ENCODE measurements at regions not wholly inside any gene's neighbourhood (a gene's known extent, or its start where the extent isn't known, plus 50 kb on each side); places are given as distances from the start of the nearest gene placed in this dataset.

GRCh38 chr10:47145290-47145934 is 154.6 kb upstream of the GDF10 start:
- H3K79me2 ChIP-seq (ENCODE audit: control insufficient read depth, insufficient read depth, low read length) = no peaks in the 10 kb centered on the region
- H3K36me3 ChIP-seq (ENCODE audit: control insufficient read depth in 2 of 2, extremely low read depth in 1 of 2, insufficient read depth in 2 of 2, low read length in 2 of 2) = no peaks in the 10 kb centered on the region
- FAIRE-seq (no peak), DNase-seq (ENCODE audit: low read depth, low spot score) (no peak)
- TF ChIP-seq EZH2 (IDR thresholded peaks at IDR 0.05; ENCODE audit: low read length) (no peak), CTCF (optimal IDR thresholded peaks at IDR 0.05 in 1 of 3, IDR thresholded peaks at IDR 0.05 in 1 of 3, conservative IDR thresholded peaks at IDR 0.05 in 1 of 3; ENCODE audit: extremely low read depth in 1 of 3, insufficient read depth in 2 of 3, low read length in 3 of 3) (no peak)
- H3K27ac ChIP-seq (ENCODE audit: control insufficient read depth, insufficient read depth, low read length) = no peak overlapping the region
- no peaks in the 10 kb centered on the region for H3K9me3 ChIP-seq (ENCODE audit: control insufficient read depth, low read depth, low read length)
- dilution Hi-C loops (cut with MboI; ENCODE audit: extremely low pct_ligation_motif_present, low sequenced_read_pairs) = no loop called here
- no peaks in the 10 kb centered on the region for H4K20me1 ChIP-seq (ENCODE audit: control insufficient read depth, extremely low read depth, insufficient read depth, low read length)
- no peak overlapping the region for H3K9ac ChIP-seq (ENCODE audit: control insufficient read depth, extremely low read depth, insufficient read depth, low read length)
- no peak overlapping the region for H2AFZ ChIP-seq (ENCODE audit: control insufficient read depth, low read length)
- H3K4me2 ChIP-seq (ENCODE audit: control insufficient read depth, extremely low read depth, insufficient read depth, low read depth, low read length) = no peak overlapping the region
- H3K4me3 ChIP-seq (ENCODE audit: control insufficient read depth in 2 of 3, extremely low read depth in 1 of 3, insufficient read depth in 2 of 3, low read depth in 1 of 3, low read length in 3 of 3) = no peak overlapping the region
- no peaks in the 10 kb centered on the region for H3K9me1 ChIP-seq (ENCODE audit: control insufficient read depth, extremely low read depth, insufficient read depth, low read length)
- no peaks in the 10 kb centered on the region for H3K27me3 ChIP-seq (ENCODE audit: control insufficient read depth, extremely low read depth, insufficient read depth, low read length)
- peaks cover 13% of the 10 kb centered on the region for H3K4me1 ChIP-seq (ENCODE audit: control insufficient read depth, extremely low read depth, insufficient read depth, low read length)

GRCh38 chr10:47146572-47146971 is 153.4 kb upstream of the GDF10 start:
- no peaks in the 10 kb centered on the region for H3K9me1 ChIP-seq (ENCODE audit: control insufficient read depth, extremely low read depth, insufficient read depth, low read length)
- H3K27me3 ChIP-seq (ENCODE audit: control insufficient read depth, extremely low read depth, insufficient read depth, low read length) = no peaks in the 10 kb centered on the region
- H3K4me2 ChIP-seq (ENCODE audit: control insufficient read depth, extremely low read depth, insufficient read depth, low read depth, low read length) = peak overlapping the region; percentile 20
- no peak overlapping the region for H3K4me3 ChIP-seq (ENCODE audit: control insufficient read depth in 2 of 3, extremely low read depth in 1 of 3, insufficient read depth in 2 of 3, low read depth in 1 of 3, low read length in 3 of 3)
- no peak overlapping the region for H3K27ac ChIP-seq (ENCODE audit: control insufficient read depth, insufficient read depth, low read length)
- TF ChIP-seq CTCF (optimal IDR thresholded peaks at IDR 0.05 in 1 of 3, IDR thresholded peaks at IDR 0.05 in 1 of 3, conservative IDR thresholded peaks at IDR 0.05 in 1 of 3; ENCODE audit: extremely low read depth in 1 of 3, insufficient read depth in 2 of 3, low read length in 3 of 3) = no peak
- TF ChIP-seq EZH2 (IDR thresholded peaks at IDR 0.05; ENCODE audit: low read length) = no peak
- no peaks in the 10 kb centered on the region for H3K9me3 ChIP-seq (ENCODE audit: control insufficient read depth, low read depth, low read length)
- peak overlapping the region; percentile 32 for H2AFZ ChIP-seq (ENCODE audit: control insufficient read depth, low read length)
- no peaks in the 10 kb centered on the region for H3K79me2 ChIP-seq (ENCODE audit: control insufficient read depth, insufficient read depth, low read length)
- H3K9ac ChIP-seq (ENCODE audit: control insufficient read depth, extremely low read depth, insufficient read depth, low read length) = no peak overlapping the region
- no peak for FAIRE-seq
- DNase-seq (ENCODE audit: low read depth, low spot score) = no peak
- H3K36me3 ChIP-seq (ENCODE audit: control insufficient read depth in 2 of 2, extremely low read depth in 1 of 2, insufficient read depth in 2 of 2, low read length in 2 of 2) = no peaks in the 10 kb centered on the region
- H3K4me1 ChIP-seq (ENCODE audit: control insufficient read depth, extremely low read depth, insufficient read depth, low read length) = peaks cover 13% of the 10 kb centered on the region
- no peaks in the 10 kb centered on the region for H4K20me1 ChIP-seq (ENCODE audit: control insufficient read depth, extremely low read depth, insufficient read depth, low read length)
- dilution Hi-C loops (cut with MboI; ENCODE audit: extremely low pct_ligation_motif_present, low sequenced_read_pairs) = no loop called here
